HEK293 (cell line): ENCODE measurements at regions not wholly inside any gene's neighbourhood (a gene's known extent, or its start where the extent isn't known, plus 50 kb on each side); places are given as distances from the start of the nearest gene placed in this dataset.

Source experiments
- CTCF ChIA-PET: fragments of 350-600 bp; formaldehyde crosslinking; extraction: SDS; loops from one replicate; lab custom pipeline; 2021; ENCODE audit warnings: antibody characterized with exemption; lab: Yijun Ruan, JAX
- POLR2A ChIA-PET: fragments of 300-600 bp; formaldehyde crosslinking; extraction: SDS; loops from one replicate; lab custom pipeline; 2020; ENCODE audit warnings: antibody characterized with exemption, inconsistent platforms; lab: Yijun Ruan, JAX
- H3K27ac ChIP-seq: fragments of 200-500 bp; sonication (Bioruptor generic); 2 replicates; pipeline ENCODE4 v1.5.1; 2014; ENCODE audit warnings: low read depth, low read length, control low read depth, inconsistent platforms; ENCODE audit errors: extremely low read depth
- H3K36me3 ChIP-seq, 2 experiments: fragments of 200-500 bp in 1 of 2; sonication (Bioruptor generic) in 1 of 2; 1 replicate in 1 of 2; 2 replicates in 1 of 2; pipeline ENCODE4 v1.5.1; 2014 to 2017; ENCODE audit warnings: inconsistent platforms in 2 of 2, low read length in 2 of 2; ENCODE audit not compliant: control insufficient read depth in 2 of 2, insufficient read depth in 1 of 2
- H3K4me1 ChIP-seq: fragments of 200-500 bp; sonication (Bioruptor generic); 2 replicates; pipeline ENCODE4 v1.5.1; 2014; ENCODE audit warnings: mild to moderate bottlenecking, low read length, inconsistent platforms; ENCODE audit not compliant: control insufficient read depth, insufficient read depth
- H3K4me3 ChIP-seq: 2 replicates; pipeline ENCODE4 v1.5.1; 2011; ENCODE audit warnings: low read depth, mild to moderate bottlenecking, control low read depth, low read length, moderate library complexity
- H3K9me3 ChIP-seq: fragments of 200-500 bp; sonication (Bioruptor generic); 2 replicates; pipeline ENCODE4 v1.5.1; 2014; ENCODE audit warnings: low read depth, low read length, inconsistent platforms; ENCODE audit not compliant: control insufficient read depth, insufficient read depth
- ATF2 ChIP-seq: fragments of 450-650 bp; formaldehyde crosslinking; IDR thresholded peaks from 2 replicates; pipeline ENCODE4 v1.5.1; 2016; ENCODE audit warnings: missing biosample characterization, missing genetic modification characterization, low read depth
- BCL11A ChIP-seq: fragments of 450-650 bp; formaldehyde crosslinking; IDR thresholded peaks from 2 replicates; pipeline ENCODE4 v1.5.1; 2016; ENCODE audit warnings: low read depth, missing biosample characterization, missing genetic modification characterization
- KLF10 ChIP-seq: fragments of 450-650 bp; IDR thresholded peaks from 2 replicates; pipeline ENCODE4 v1.5.1; 2018; ENCODE audit warnings: missing biosample characterization, mild to moderate bottlenecking, missing genetic modification characterization
- PRDM4 ChIP-seq: fragments of 450-650 bp; formaldehyde crosslinking; IDR thresholded peaks from 2 replicates; pipeline ENCODE4 v1.5.1; 2017; ENCODE audit warnings: missing biosample characterization, missing genetic modification characterization
- ZFP69B ChIP-seq: fragments of 450-650 bp; formaldehyde crosslinking; IDR thresholded peaks from 2 replicates; pipeline ENCODE4 v1.5.1; 2016; ENCODE audit warnings: missing biosample characterization, missing genetic modification characterization
- ZNF114 ChIP-seq: fragments of 450-650 bp; formaldehyde crosslinking; IDR thresholded peaks from 2 replicates; pipeline ENCODE4 v1.5.0; 2017; ENCODE audit warnings: missing biosample characterization, missing genetic modification characterization
- ZNF211 ChIP-seq: fragments of 450-650 bp; formaldehyde crosslinking; IDR thresholded peaks from 2 replicates; pipeline ENCODE4 v1.5.1; 2016; ENCODE audit warnings: low read depth, missing biosample characterization, missing genetic modification characterization
- ZNF266 ChIP-seq: fragments of 450-650 bp; formaldehyde crosslinking; IDR thresholded peaks from 2 replicates; pipeline ENCODE4 v1.5.1; 2016; ENCODE audit warnings: missing biosample characterization, missing genetic modification characterization, low read depth
- ZNF302 ChIP-seq: fragments of 450-650 bp; formaldehyde crosslinking; IDR thresholded peaks from 2 replicates; pipeline ENCODE4 v1.5.1; 2016; ENCODE audit warnings: missing biosample characterization, missing genetic modification characterization, low read depth
- ZNF600 ChIP-seq: fragments of 450-650 bp; formaldehyde crosslinking; IDR thresholded peaks from 2 replicates; pipeline ENCODE4 v1.5.1; 2016; ENCODE audit warnings: missing biosample characterization, missing genetic modification characterization
- ZNF654 ChIP-seq: fragments of 450-650 bp; formaldehyde crosslinking; IDR thresholded peaks from 2 replicates; pipeline ENCODE4 v1.5.1; 2016; ENCODE audit warnings: low read depth, missing biosample characterization, missing genetic modification characterization
- ZNF707 ChIP-seq: fragments of 450-650 bp; formaldehyde crosslinking; IDR thresholded peaks from 2 replicates; pipeline ENCODE4 v1.5.1; 2016; ENCODE audit warnings: missing biosample characterization, missing genetic modification characterization
- ZNF768 ChIP-seq: fragments of 450-650 bp; formaldehyde crosslinking; IDR thresholded peaks from 2 replicates; pipeline ENCODE4 v1.5.1; 2018; ENCODE audit warnings: missing biosample characterization, mild to moderate bottlenecking, missing genetic modification characterization
- ZSCAN4 ChIP-seq: fragments of 450-650 bp; formaldehyde crosslinking; IDR thresholded peaks from 2 replicates; pipeline ENCODE4 v1.5.1; 2017; ENCODE audit warnings: missing biosample characterization, missing genetic modification characterization
- TF ChIP-seq, protein P1 (sequence below): fragments of 450-650 bp; formaldehyde crosslinking; IDR thresholded peaks from 2 replicates; pipeline ENCODE4 v1.5.1; 2016; ENCODE audit warnings: missing biosample characterization, missing genetic modification characterization

GRCh38 chr5:114252226-114252625 is 109.6 kb upstream of the KCNN2 start (continued):
- TF ChIP-seq ZFP69B (tag by site-specific recombination) (no peak), ZNF654 (tag by site-specific recombination) (no peak), ZNF707 (tag by site-specific recombination) (no peak), BCL11A (tag by site-specific recombination) (no peak), ZNF600 (tag by site-specific recombination) (no peak), KLF10 (tag by site-specific recombination) (no peak), ZNF302 (tag by site-specific recombination) (no peak), ATF2 (tag by site-specific recombination) (no peak), ZNF768 (no peak)
- TF ChIP-seq, protein P1, sequence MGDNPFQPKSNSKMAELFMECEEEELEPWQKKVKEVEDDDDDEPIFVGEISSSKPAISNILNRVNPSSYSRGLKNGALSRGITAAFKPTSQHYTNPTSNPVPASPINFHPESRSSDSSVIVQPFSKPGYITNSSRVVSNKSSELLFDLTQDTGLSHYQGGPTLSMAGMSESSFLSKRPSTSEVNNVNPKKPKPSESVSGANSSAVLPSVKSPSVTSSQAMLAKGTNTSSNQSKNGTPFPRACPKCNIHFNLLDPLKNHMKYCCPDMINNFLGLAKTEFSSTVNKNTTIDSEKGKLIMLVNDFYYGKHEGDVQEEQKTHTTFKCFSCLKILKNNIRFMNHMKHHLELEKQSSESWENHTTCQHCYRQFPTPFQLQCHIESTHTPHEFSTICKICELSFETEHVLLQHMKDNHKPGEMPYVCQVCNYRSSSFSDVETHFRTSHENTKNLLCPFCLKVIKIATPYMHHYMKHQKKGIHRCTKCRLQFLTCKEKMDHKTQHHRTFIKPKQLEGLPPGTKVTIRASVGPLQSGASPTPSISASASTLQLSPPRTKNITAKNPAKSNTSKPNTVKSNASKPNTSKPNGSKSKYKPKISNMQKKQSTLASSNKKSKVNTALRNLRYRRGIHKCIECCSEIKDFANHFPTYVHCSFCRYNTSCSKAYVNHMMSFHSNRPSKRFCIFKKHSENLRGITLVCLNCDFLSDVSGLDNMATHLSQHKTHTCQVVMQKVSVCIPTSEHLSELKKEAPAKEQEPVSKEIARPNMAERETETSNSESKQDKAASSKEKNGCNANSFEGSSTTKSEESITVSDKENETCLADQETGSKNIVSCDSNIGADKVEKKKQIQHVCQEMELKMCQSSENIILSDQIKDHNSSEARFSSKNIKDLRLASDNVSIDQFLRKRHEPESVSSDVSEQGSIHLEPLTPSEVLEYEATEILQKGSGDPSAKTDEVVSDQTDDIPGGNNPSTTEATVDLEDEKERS (tag by site-specific recombination): no peak

DNA sequence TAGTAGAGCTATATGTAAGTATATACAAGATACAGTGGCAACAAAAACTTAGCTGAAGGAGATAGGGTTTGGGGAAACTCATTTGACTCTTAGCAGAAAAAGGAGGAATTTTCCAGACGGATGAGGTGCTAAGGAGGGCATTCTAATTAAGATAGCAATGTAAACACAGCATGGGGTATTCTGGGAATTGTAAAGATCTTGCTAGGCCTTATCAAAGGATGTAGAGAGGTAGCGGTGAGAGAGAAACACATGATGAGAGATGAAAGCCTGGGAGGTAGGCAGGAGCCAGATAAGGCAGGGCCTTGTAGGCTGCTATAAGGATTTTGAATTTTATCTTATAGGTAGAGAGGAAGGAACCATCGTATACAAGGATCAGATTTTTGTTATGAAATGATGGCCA is 106.6 kb upstream of the KCNN2 start:
- CTCF ChIA-PET: no interaction called here

More for the DNA sequence above, 106.6 kb upstream of the KCNN2 start:
- POLR2A ChIA-PET: no interaction called here
- Histone ChIP-seq H3K9me3 (no peaks in the 10 kb centered on the region), H3K36me3 (no peaks in the 10 kb centered on the region), H3K27ac (no peak overlapping the region), H3K4me1 (no peaks in the 10 kb centered on the region)
- TF ChIP-seq ZNF114 (no peak), ZSCAN4 (tag by site-specific recombination) (no peak), PRDM4 (tag by site-specific recombination) (no peak), ZNF266 (tag by site-specific recombination) (no peak), ZNF211 (tag by site-specific recombination) (no peak)
- TF ChIP-seq, all 188 proteins: peak for 0
- H3K4me3 ChIP-seq: no peak overlapping the region
